ENCODE measurements at regions not wholly inside any gene's neighbourhood (a gene's known extent, or its start where the extent isn't known, plus 50 kb on each side); places are given as distances from the start of the nearest gene placed in this dataset.

- H3K9me3 Mint-ChIP-seq, result no peaks in the 10 kb centered on the region
- intact Hi-C loops (cut with micrococcal nuclease), result no loop called here
- no peaks in the 10 kb centered on the region for H3K4me1 Mint-ChIP-seq (ENCODE audit: low read depth)
- H3K4me3 Mint-ChIP-seq, result no peak overlapping the region
- no peak overlapping the region for H3K27ac Mint-ChIP-seq
- H3K36me3 Mint-ChIP-seq (ENCODE audit: low read depth), result no peaks in the 10 kb centered on the region
- no peaks in the 10 kb centered on the region for H3K27me3 Mint-ChIP-seq
These were observed 87.3 kb upstream of the DMD start for GRCh38 chrX:33298622-33299021.

DNA sequence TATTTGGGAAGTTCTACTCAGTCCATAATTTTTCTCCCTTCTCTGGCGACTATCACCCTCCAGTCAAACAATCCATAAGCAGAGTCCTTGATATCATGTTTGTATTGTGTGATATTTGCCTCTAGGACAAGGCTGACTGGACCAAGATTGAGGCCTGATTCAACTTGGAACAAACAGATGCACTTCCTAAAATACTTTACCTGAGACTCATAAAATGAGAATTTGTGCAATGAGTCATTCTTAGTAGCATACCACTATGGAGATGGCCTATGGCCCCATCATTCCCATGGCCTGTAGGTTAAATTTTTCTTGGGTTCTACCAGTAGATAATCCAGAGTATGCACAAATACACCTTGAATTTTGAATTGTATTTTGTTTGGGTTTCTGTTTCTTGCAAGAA lies 74.2 kb upstream of the DMD start:
- Mint-ChIP-seq H3K4me1 (ENCODE audit: low read depth) (no peaks in the 10 kb centered on the region), H3K9me3 (no peaks in the 10 kb centered on the region), H3K27ac (no peak overlapping the region), H3K4me3 (no peak overlapping the region), H3K27me3 (no peaks in the 10 kb centered on the region), H3K36me3 (ENCODE audit: low read depth) (no peaks in the 10 kb centered on the region)
- intact Hi-C loops (cut with micrococcal nuclease), result no loop called here

DNA sequence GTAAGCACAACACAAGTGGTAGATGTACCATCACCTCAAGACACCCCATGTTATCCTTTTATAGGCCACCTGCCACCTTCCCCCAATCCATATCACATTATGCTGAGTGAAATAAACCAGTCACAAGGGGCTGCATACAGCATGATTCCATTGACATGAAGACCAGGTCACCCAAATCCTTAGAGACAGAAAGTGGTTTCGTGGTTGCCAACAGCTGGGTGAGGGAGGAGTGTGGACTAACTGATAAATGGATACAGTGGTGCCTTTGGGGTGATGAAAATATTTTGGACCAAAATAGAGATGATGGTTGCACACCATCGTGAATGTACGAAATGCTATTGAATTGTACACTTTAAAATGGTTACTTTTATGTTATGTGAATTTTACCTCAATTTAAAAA lies 65.7 kb upstream of the DMD start:
- no peaks in the 10 kb centered on the region for H3K9me3 Mint-ChIP-seq
- H3K27me3 Mint-ChIP-seq, result no peaks in the 10 kb centered on the region
- H3K4me3 Mint-ChIP-seq, result no peak overlapping the region
- H3K36me3 Mint-ChIP-seq (ENCODE audit: low read depth), result no peaks in the 10 kb centered on the region
- no peak overlapping the region for H3K27ac Mint-ChIP-seq
- H3K4me1 Mint-ChIP-seq (ENCODE audit: low read depth), result no peaks in the 10 kb centered on the region
- intact Hi-C loops (cut with micrococcal nuclease), result no loop called here

DNA sequence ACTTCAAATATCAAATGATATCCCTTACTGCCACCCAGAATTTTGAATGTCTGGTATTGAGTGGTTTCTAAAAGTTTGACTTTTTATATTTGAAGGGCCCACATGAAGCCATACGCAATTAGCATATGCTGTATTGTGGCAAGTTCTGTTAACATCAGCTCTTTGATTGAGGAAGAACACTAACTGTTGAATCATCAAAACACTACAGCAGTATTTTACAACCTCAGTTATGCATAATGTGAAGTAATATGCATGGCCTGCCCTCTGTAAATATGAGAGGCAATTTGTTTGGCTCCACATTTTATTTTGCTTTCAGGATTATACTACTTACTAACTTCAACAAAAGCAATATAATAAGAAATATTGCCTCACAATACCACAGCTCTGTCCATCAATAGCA lies 62.2 kb upstream of the DMD start:
- H3K27ac Mint-ChIP-seq, result no peak overlapping the region
- no peaks in the 10 kb centered on the region for H3K9me3 Mint-ChIP-seq
- no peaks in the 10 kb centered on the region for H3K36me3 Mint-ChIP-seq (ENCODE audit: low read depth)
- no peak overlapping the region for H3K4me3 Mint-ChIP-seq
- H3K27me3 Mint-ChIP-seq, result no peaks in the 10 kb centered on the region
- intact Hi-C loops (cut with micrococcal nuclease), result no loop called here
- no peaks in the 10 kb centered on the region for H3K4me1 Mint-ChIP-seq (ENCODE audit: low read depth)

GRCh38 chrX:33272986-33273385 lies 61.6 kb upstream of the DMD start:
- Mint-ChIP-seq H3K27me3 (no peaks in the 10 kb centered on the region), H3K4me1 (ENCODE audit: low read depth) (no peaks in the 10 kb centered on the region), H3K9me3 (no peaks in the 10 kb centered on the region), H3K4me3 (no peak overlapping the region), H3K36me3 (ENCODE audit: low read depth) (no peaks in the 10 kb centered on the region), H3K27ac (no peak overlapping the region)
- intact Hi-C loops (cut with micrococcal nuclease), result no loop called here

Measured in dendritic cell treated with granulocyte-macrophage colony-stimulating factor and Interleukin-4, amounts not matched to agents 40 ng/mL and 50 ng/mL, for 4 days (primary cell).